CD4-positive, alpha-beta T cell treated with Interleukin-17A for 1 hour (primary cell): ENCODE measurements at regions not wholly inside any gene's neighbourhood (a gene's known extent, or its start where the extent isn't known, plus 50 kb on each side); places are given as distances from the start of the nearest gene placed in this dataset.
"Not testable (repeated sequence)": the region's sequence is repeated elsewhere in the genome, so short reads cannot be mapped to it uniquely, and the experiment has no call there.

ENCODE experiments used
- DNase-seq: peaks from one replicate; pipeline ENCODE4 v3.0.0-alpha.2; 2020

- DNase-seq, result no peak
These were observed 220.6 kb downstream of the PTGER3 start for GRCh38 chr1:70827030-70827429.

DNA sequence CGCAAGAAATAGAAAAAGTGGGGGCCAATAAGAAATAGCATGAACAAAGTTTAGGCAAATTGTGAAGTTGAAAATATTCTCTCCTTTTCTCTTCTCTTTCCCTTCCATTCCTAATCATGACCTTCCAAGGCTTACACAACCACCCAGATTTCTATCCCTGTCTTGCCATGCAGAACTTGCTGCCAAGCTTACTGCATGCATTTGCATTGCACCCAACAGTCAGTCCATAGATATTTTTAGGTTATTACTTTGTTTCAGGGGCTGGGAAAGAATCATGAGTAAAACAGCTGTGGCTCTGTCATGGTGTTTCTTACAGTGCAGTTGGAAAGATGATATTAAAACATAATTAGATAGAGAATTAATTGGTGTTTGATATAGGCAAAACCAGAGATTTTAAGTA, 219.4 kb downstream of the PTGER3 start:
- no peak for DNase-seq

DNA sequence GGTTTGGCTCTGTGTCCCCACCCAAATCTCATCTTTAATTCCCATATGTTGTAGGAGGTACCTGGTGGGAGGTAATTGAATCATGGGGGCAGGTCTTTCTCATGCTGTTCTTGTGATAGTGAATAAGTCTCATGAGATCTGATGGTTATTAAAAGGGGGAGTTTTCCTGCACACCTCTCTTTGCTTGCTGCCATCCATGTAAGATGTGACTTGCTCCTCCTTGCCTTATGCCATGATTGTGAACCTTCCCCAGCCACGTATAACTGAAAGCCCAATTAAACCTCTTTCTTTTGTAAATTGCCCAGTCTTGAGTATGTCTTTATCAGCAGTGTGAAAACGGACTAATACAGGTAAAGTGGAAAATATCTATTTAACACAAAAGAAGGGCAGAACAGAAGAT, 213.3 kb downstream of the PTGER3 start:
- not testable (repeated sequence) for DNase-seq

- no peak for DNase-seq
These were observed 211.2 kb downstream of the PTGER3 start for GRCh38 chr1:70836456-70836855.

- DNase-seq, result no peak
These were observed 207.2 kb downstream of the PTGER3 start for GRCh38 chr1:70840260-70840953.

DNA sequence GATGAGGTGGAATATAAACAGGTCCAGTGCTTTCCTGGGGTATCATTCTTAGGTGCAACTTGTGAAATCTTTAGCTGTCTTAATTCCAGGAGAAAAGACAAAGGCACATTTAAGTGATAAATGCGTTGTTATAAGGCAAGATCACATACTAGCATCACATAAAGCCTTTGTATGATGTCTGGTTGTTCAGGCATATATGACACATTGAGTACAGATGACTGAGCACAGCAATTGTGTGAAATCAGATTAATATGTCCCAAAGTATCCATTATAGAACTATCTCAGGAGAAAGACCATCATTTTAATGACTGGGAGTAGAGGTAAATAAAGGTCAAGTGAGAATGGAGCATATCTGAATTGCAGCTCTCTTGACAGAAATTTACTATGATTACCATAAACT, 205.1 kb downstream of the PTGER3 start:
- DNase-seq, result no peak

DNA sequence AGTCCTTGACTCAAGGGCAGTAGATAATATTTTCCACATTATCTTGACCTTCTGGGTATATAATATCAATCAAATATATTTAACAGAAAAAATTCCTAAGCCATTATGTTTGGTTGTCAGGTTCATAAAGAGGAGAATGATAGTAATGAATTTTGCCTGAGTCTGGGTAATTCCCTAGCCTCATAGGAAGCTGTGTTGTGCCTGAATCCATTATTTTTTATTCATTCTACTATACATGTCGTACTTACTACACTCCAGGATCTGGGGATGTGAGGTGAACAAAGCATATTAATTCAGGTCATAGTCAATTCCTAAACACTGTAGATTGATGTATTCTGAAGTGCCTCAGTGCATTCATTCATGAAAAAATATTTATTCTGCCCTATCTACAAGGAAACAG, 204.2 kb downstream of the PTGER3 start:
- no peak for DNase-seq

- no peak for DNase-seq
These were observed 200.6 kb downstream of the PTGER3 start for GRCh38 chr1:70847013-70847412.

- no peak for DNase-seq
These were observed 192.4 kb downstream of the PTGER3 start for GRCh38 chr1:70855203-70855602.

DNA sequence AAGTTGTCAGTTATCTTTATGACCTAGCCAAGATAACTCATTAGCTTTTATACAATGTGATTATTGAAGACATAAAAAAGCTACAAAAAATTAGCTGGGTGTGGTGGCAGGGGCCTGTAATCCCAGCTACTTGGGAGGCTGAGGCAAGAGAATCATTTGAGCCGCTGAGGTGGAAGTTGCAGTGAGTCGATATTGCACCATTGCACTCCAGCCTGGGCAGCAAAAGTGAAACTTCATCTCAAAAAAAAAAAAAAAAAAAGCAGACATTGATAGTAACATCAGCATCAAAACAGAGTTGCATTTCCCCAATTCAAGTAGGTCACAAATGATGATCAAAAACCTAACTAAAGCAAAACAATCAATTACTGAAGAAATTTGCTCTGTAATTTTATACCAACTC, 191.4 kb downstream of the PTGER3 start:
- no peak for DNase-seq

GRCh38 chr1:70863239-70863638, 184.4 kb downstream of the PTGER3 start:
- no peak for DNase-seq

DNA sequence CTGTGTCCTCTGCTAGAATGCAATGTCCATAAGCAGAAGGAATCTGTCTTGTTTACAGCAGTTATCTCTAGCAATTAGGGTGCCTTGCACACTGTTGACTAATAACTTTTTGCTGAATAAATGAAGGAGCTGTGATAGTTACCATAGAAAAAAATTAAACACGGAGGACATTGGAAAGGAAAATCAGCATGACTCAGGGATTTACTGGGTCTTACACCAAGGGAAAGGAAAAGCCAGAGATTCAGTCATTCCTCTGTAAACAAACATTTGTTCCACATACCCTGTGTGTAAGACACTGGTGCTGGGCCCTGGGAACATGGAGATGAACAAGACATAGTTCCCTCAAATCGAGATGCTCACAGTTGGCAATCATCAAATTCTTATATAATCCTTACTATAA, 183.3 kb downstream of the PTGER3 start:
- DNase-seq, result no peak

- no peak for DNase-seq
These were observed 180.9 kb downstream of the PTGER3 start for GRCh38 chr1:70866542-70867264.

- DNase-seq, result no peak
These were observed 175.8 kb downstream of the PTGER3 start for GRCh38 chr1:70871790-70872189.

DNA sequence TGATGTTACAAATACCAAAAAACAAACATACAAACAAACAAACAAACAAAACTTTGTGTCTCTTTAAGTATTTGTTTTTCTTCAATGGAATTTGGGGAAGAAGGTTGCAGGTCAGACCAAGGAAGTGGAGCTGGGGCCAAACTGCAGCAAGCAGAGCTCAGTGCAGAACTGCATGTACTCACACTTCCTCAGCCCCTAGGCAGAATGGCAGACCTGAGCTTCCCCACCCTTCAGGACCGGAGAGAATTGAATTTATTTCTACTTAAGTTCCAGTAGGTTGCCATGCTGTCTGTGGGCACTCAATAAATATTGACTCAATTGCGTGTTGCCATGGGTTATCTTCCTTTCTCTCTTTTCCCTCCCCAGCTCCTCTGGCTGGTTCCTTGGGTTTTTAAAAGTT, 173.6 kb downstream of the PTGER3 start:
- DNase-seq, result no peak

- no peak for DNase-seq
These were observed 172.8 kb downstream of the PTGER3 start for GRCh38 chr1:70874818-70875217.

DNA sequence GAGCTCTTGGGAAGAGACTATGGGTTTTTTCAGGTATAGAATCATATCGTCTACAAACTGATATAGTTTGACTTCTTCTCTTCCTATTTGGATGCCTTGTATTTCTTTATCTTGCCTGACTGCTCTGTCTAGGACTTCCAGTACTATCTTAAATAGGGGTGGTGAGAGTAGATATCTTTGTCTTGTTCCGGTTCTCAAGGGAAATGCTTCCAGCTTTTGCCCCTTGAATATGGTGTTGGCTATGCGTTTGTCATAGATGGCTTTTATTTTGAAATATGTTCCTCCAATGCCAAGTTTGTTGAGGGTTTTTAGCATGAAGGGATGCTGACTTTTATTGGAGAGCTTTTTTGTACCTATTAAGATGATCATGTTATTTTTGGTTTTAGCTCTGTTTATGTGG, 170.3 kb downstream of the PTGER3 start:
- DNase-seq, result no peak

- no peak for DNase-seq
These were observed 159.7 kb downstream of the PTGER3 start for GRCh38 chr1:70887936-70888335.

DNA sequence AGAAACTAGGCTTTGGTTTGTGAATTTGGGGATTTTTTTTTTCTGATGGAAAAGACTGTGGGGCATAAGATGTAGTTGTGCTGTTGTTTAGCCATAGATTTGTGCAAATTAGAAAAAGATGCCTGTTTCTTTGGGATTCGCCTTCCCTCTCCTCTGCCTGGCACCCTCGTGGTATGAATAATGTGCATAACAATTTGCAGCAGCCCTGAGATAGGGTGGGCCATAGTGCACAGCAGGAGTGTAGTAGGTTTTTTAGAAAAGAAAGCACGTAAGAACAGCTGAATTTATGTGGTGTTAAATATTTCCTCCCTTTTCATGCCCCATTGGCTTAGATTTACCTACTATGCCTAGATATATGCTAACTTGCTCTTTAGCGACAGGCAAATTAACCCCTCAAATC, 158.9 kb downstream of the PTGER3 start:
- no peak for DNase-seq

GRCh38 chr1:70890408-70890807, 157.2 kb downstream of the PTGER3 start:
- DNase-seq, result no peak

DNA sequence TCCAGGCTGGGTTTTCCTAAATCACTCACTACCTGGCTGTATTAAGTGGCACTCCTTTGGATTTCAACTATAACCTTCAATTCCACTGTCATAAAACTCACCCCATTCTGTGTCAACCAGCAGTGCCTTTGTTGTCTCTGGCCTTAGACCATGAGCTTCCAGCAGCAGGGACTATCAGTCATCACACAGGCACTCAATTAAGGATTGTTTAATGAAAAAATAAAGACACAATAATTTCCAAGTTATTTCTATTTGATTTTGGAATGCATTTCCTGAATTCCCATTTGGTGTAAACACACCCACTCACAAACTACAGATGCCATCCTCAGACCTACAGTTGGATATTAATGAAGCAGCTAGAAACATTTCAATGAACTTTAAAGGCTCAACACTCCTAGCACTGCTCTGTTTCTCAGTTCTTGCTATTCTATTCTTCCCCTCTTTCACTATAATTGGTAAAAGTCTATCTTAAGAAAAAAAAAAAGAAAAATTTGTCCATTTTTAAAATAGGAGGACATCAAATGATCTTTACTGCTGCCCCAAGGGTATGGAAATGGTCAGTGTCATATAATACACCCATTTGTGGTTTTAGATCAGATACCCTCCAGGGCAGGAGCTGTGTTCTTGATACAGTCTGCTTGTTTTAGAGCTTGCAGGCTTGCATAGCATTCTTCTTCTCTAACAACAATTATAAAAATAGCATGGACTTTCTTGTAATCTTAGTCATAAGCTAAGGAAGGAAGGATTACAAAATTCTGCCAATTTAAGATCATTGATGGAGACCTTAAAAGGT, 156.4 kb downstream of the PTGER3 start:
- DNase-seq, result no peak

GRCh38 chr1:70892140-70892539, 155.5 kb downstream of the PTGER3 start:
- DNase-seq, result no peak

GRCh38 chr1:70892930-70893329, 154.7 kb downstream of the PTGER3 start:
- DNase-seq, result no peak

- DNase-seq, result no peak
These were observed 154.2 kb downstream of the PTGER3 start for GRCh38 chr1:70893381-70893780.
